ENCODE measurements at regions not wholly inside any gene's neighbourhood (a gene's known extent, or its start where the extent isn't known, plus 50 kb on each side); places are given as distances from the start of the nearest gene placed in this dataset.

GRCh38 chr9:109974143-109974917, 194.3 kb downstream of the PALM2AKAP2 start:
- H3K27ac Mint-ChIP-seq, result no peak overlapping the region
- no peaks in the 10 kb centered on the region for H3K36me3 Mint-ChIP-seq
- Histone ChIP-seq H3K4me1 (ENCODE audit: control insufficient read depth, insufficient read depth, low read length) (peaks cover 16% of the 10 kb centered on the region), H3K36me3 (ENCODE audit: control insufficient read depth, insufficient read depth, low read length) (no peaks in the 10 kb centered on the region), H3K9me3 (ENCODE audit: control insufficient read depth, insufficient read depth, low read length) (no peaks in the 10 kb centered on the region), H3K4me3 (ENCODE audit: low read length) (no peak overlapping the region), H3K27me3 (ENCODE audit: control insufficient read depth, insufficient read depth, low read length) (no peaks in the 10 kb centered on the region), H3K27ac (ENCODE audit: low read length) (peak overlapping the region; percentile 66)
- no peaks in the 10 kb centered on the region for H3K4me1 Mint-ChIP-seq
- DNase-seq (peak in 1 of 2 donors; percentile 32), ATAC-seq (peak in 1 of 3 donors; percentile 19)
- H3K4me3 Mint-ChIP-seq, result no peak overlapping the region
- no peaks in the 10 kb centered on the region for H3K9me3 Mint-ChIP-seq
- intact Hi-C loops (cut with micrococcal nuclease), result no loop called here
- peaks cover 0 to 4% of the 10 kb centered on the region in 2 donors for H3K27me3 Mint-ChIP-seq (ENCODE audit: low read depth in 2 of 2)
- 58% methylated on average over 7 of the region's 7 CpGs for WGBS (ENCODE audit: insufficient coverage)
- no peak for TF ChIP-seq CTCF (IDR thresholded peaks at IDR 0.05)

GRCh38 chr9:109974918-109975276, 194.9 kb downstream of the PALM2AKAP2 start:
- intact Hi-C loops (cut with micrococcal nuclease), result no loop called here
- Mint-ChIP-seq H3K9me3 (no peaks in the 10 kb centered on the region), H3K4me3 (no peak overlapping the region), H3K4me1 (no peaks in the 10 kb centered on the region), H3K27ac (no peak overlapping the region), H3K27me3 (ENCODE audit: low read depth in 2 of 2) (peaks cover 0 to 3% of the 10 kb centered on the region in 2 donors), H3K36me3 (no peaks in the 10 kb centered on the region)
- DNase-seq (no peak), ATAC-seq (no peak)
- Histone ChIP-seq H3K9me3 (ENCODE audit: control insufficient read depth, insufficient read depth, low read length) (no peaks in the 10 kb centered on the region), H3K4me1 (ENCODE audit: control insufficient read depth, insufficient read depth, low read length) (peaks cover 10% of the 10 kb centered on the region), H3K27me3 (ENCODE audit: control insufficient read depth, insufficient read depth, low read length) (no peaks in the 10 kb centered on the region), H3K36me3 (ENCODE audit: control insufficient read depth, insufficient read depth, low read length) (no peaks in the 10 kb centered on the region), H3K4me3 (ENCODE audit: low read length) (no peak overlapping the region), H3K27ac (ENCODE audit: low read length) (peak overlapping the region; percentile 50)
- TF ChIP-seq CTCF (IDR thresholded peaks at IDR 0.05), result no peak
- WGBS (ENCODE audit: insufficient coverage), result 91% methylated on average over 2 of the region's 4 CpGs

DNA sequence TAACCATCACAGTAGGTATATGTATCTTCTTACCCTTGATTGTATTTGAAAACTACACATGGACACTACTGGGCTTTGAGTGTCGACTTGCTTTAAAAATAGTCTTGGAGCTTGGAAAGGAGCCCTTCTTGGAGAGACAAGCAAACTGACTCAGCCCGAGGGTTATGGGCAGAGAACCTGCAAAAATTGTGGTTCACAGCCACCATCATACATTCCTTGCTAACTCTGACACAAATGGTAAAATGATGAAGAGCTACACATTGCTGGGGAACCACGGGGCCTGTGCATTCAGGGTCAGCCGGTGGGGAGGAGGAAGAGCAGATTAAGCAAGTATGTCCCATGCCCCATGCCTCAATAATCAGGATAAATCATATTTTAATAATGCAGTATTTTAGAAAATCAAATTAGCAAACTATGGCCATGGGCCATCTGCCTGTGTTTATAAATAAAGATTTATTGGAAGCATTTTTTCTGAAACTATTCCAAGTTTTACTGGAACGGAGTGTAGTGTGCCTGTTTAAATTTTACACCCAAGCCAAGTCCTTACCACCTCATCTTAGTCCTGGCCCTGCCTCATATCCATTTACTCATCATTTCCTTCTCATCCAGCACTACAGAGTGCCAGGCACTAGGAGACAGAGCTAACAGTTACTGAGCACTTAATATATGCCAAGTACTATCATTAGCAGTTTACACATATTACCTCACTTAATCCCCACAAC, 195.7 kb downstream of the PALM2AKAP2 start:
- Mint-ChIP-seq H3K27ac (no peak overlapping the region), H3K9me3 (no peaks in the 10 kb centered on the region), H3K4me1 (no peaks in the 10 kb centered on the region), H3K36me3 (no peaks in the 10 kb centered on the region), H3K4me3 (no peak overlapping the region), H3K27me3 (ENCODE audit: low read depth in 2 of 2) (peaks cover 0 to 3% of the 10 kb centered on the region in 2 donors)
- ATAC-seq (no peak), DNase-seq (no peak)
- Histone ChIP-seq H3K27me3 (ENCODE audit: control insufficient read depth, insufficient read depth, low read length) (no peaks in the 10 kb centered on the region), H3K27ac (ENCODE audit: low read length) (no peak overlapping the region), H3K4me1 (ENCODE audit: control insufficient read depth, insufficient read depth, low read length) (peaks cover 10% of the 10 kb centered on the region), H3K9me3 (ENCODE audit: control insufficient read depth, insufficient read depth, low read length) (no peaks in the 10 kb centered on the region), H3K36me3 (ENCODE audit: control insufficient read depth, insufficient read depth, low read length) (no peaks in the 10 kb centered on the region), H3K4me3 (ENCODE audit: low read length) (no peak overlapping the region)
- no peak for TF ChIP-seq CTCF (IDR thresholded peaks at IDR 0.05)
- intact Hi-C loops (cut with micrococcal nuclease), result no loop called here
- 84% methylated on average over 3 of the region's 5 CpGs for WGBS (ENCODE audit: insufficient coverage)
